Liver (tissue), 8 donors: ENCODE measurements at regions not wholly inside any gene's neighbourhood (a gene's known extent, or its start where the extent isn't known, plus 50 kb on each side); places are given as distances from the start of the nearest gene placed in this dataset.

Source experiments
- DNase-seq: peaks from one replicate; pipeline ENCODE4 v3.0.0-alpha.2; 2017; ENCODE audit warnings: low spot score
- H3K27ac ChIP-seq, 2 donors: one replicate each; pipeline ENCODE4 v1.7.0; 2013; ENCODE audit warnings: inconsistent platforms in 2 of 2, low read length in 2 of 2, control low read depth in 1 of 2, low read depth in 1 of 2, mild to moderate bottlenecking in 1 of 2
- H3K27me3 ChIP-seq, 4 donors: one replicate each; pipeline versions ENCODE4 v1.6.1 to v1.7.0; 2013; ENCODE audit warnings: low read length in 3 of 4, inconsistent platforms in 1 of 4, mild to moderate bottlenecking in 1 of 4, moderate library complexity in 1 of 4; ENCODE audit not compliant: control insufficient read depth in 4 of 4, insufficient read depth in 4 of 4
- H3K36me3 ChIP-seq, 4 donors: one replicate each; pipeline versions ENCODE4 v1.6.1 to v1.7.0; 2013; ENCODE audit warnings: low read length in 3 of 4, mild to moderate bottlenecking in 3 of 4, low read depth in 1 of 4, moderate library complexity in 1 of 4; ENCODE audit not compliant: control insufficient read depth in 4 of 4, insufficient read depth in 3 of 4
- H3K4me1 ChIP-seq, 4 donors: one replicate each; pipeline versions ENCODE4 v1.6.1 to v1.7.0; 2013; ENCODE audit warnings: low read length in 3 of 4, mild to moderate bottlenecking in 3 of 4, moderate library complexity in 1 of 4; ENCODE audit not compliant: control insufficient read depth in 4 of 4, insufficient read depth in 4 of 4
- H3K4me3 ChIP-seq, 3 donors: one replicate each; pipeline versions ENCODE4 v1.6.1 to v1.7.0; 2013; ENCODE audit warnings: low read length in 3 of 3, control low read depth in 1 of 3, low read depth in 1 of 3, mild to moderate bottlenecking in 1 of 3
- H3K9ac ChIP-seq, 2 donors: one replicate each; pipeline ENCODE4 v1.7.0; 2013; ENCODE audit warnings: low read length in 2 of 2, mild to moderate bottlenecking in 2 of 2, moderate library complexity in 2 of 2, control low read depth in 1 of 2, low read depth in 1 of 2
- H3K9me3 ChIP-seq, 4 donors: one replicate each; pipeline versions ENCODE4 v1.6.1 to v1.7.0; 2013; ENCODE audit warnings: low read length in 3 of 4; ENCODE audit not compliant: control insufficient read depth in 4 of 4
- EGR1 ChIP-seq, 2 donors: IDR thresholded peaks; 2 replicates each; pipeline ENCODE4 v1.6.1; 2016 to 2018; ENCODE audit warnings: antibody characterized with exemption in 2 of 2, low read depth in 2 of 2
- FOXA1 ChIP-seq: IDR thresholded peaks from 2 replicates; pipeline ENCODE4 v1.6.1; 2016; ENCODE audit warnings: antibody characterized with exemption
- FOXA2 ChIP-seq: IDR thresholded peaks from 2 replicates; pipeline ENCODE4 v1.6.1; 2016; ENCODE audit warnings: antibody characterized with exemption
- GABPA ChIP-seq, 2 donors: IDR thresholded peaks in 1 of 2; conservative IDR thresholded peaks in 1 of 2; 2 replicates each; pipeline ENCODE4 v1.6.1; 2016; ENCODE audit warnings: antibody characterized with exemption in 2 of 2, mild to moderate bottlenecking in 1 of 2, moderate library complexity in 1 of 2
- HNF4A ChIP-seq, 2 donors: conservative IDR thresholded peaks; 2 replicates each; pipeline ENCODE4 v1.6.1; 2016; ENCODE audit warnings: antibody characterized with exemption in 2 of 2, mild to moderate bottlenecking in 2 of 2
- HNF4G ChIP-seq: IDR thresholded peaks from 2 replicates; pipeline ENCODE4 v1.6.1; 2016; ENCODE audit warnings: antibody characterized with exemption
- JUND ChIP-seq, 2 donors: IDR thresholded peaks; 2 replicates each; pipeline ENCODE4 v1.6.1; 2016; ENCODE audit warnings: antibody characterized with exemption in 2 of 2
- MAX ChIP-seq: IDR thresholded peaks from 2 replicates; pipeline ENCODE4 v1.6.1; 2016; ENCODE audit warnings: antibody characterized with exemption
- NR2F2 ChIP-seq: IDR thresholded peaks from 2 replicates; pipeline ENCODE4 v1.6.1; 2016; ENCODE audit warnings: antibody characterized with exemption
- RAD21 ChIP-seq, 2 donors: IDR thresholded peaks; 2 replicates each; pipeline ENCODE4 v1.6.1; 2016; ENCODE audit warnings: antibody characterized with exemption in 2 of 2, mild to moderate bottlenecking in 2 of 2
- REST ChIP-seq: IDR thresholded peaks from 2 replicates; pipeline ENCODE4 v1.6.1; 2016; ENCODE audit warnings: antibody characterized with exemption, mild to moderate bottlenecking
- RXRA ChIP-seq, 2 donors: IDR thresholded peaks; 2 replicates each; pipeline ENCODE4 v1.6.1; 2017 to 2018; ENCODE audit warnings: antibody characterized with exemption in 2 of 2, mild to moderate bottlenecking in 1 of 2
- SP1 ChIP-seq: IDR thresholded peaks from 2 replicates; pipeline ENCODE4 v1.6.1; 2018; ENCODE audit warnings: antibody characterized with exemption, mild to moderate bottlenecking
- TAF1 ChIP-seq: conservative IDR thresholded peaks from 2 replicates; pipeline ENCODE4 v1.6.1; 2016; ENCODE audit warnings: antibody characterized with exemption, mild to moderate bottlenecking
- YY1 ChIP-seq: IDR thresholded peaks from 2 replicates; pipeline ENCODE4 v1.6.1; 2016; ENCODE audit warnings: antibody characterized with exemption, mild to moderate bottlenecking
- ZBTB33 ChIP-seq: IDR thresholded peaks from 2 replicates; pipeline ENCODE4 v1.6.1; 2016; ENCODE audit warnings: antibody characterized with exemption
- WGBS: extraction: QIAGEN DNeasy Blood & Tissue Kit; methylation state at CpG from one replicate; pipeline ENCODE4 v1.1.7; 2013; 5-methylcytosine and 5-hydroxymethylcytosine counted together
- TF ChIP-seq, protein P1 (sequence below): fragments of 150-350 bp; IDR thresholded peaks from 2 replicates; pipeline ENCODE4 v1.5.1; 2017; ENCODE audit warnings: improper control_type of control experiment, low read depth, low read length; ENCODE audit not compliant: missing input control
- TF ChIP-seq, protein P2 (sequence below): IDR thresholded peaks from 2 replicates; pipeline ENCODE4 v1.6.1; 2016; ENCODE audit warnings: antibody characterized with exemption
- donor health status: healthy.
- donor health status: healthy.
- donor health status: healthy.
- donor health status: healthy.
- donor health status: healthy.

DNA sequence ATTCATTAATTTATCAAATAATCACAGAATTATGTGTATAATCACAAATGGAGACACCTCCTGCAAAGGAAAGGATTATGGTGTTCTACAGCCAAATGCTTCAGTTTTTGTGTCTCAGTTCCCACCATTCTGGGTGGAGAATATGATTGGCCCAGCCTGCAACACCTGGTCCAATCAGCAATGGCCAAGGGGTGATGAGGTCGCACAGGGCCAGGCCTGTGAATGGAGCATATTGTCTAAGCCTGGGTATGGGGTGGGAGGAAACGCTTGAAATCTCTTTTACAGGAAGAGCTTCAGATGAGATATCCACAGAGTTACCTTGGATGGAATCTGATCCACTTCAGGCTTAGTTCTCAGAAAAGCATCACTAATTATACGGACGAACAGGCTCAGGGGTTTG is 271.6 kb downstream of the DHX35 start:
- no peaks in the 10 kb centered on the region for H3K4me1 ChIP-seq
- H3K9ac ChIP-seq = no peak overlapping the region
- H3K36me3 ChIP-seq = no peaks in the 10 kb centered on the region
- WGBS = 87% methylated on average over 4 of the region's 4 CpGs
- no peaks in the 10 kb centered on the region for H3K27me3 ChIP-seq
- no peak overlapping the region for H3K27ac ChIP-seq
- TF ChIP-seq HNF4G (no peak), RXRA (IDR thresholded peaks at IDR 0.05) (no peak), REST (no peak), NR2F2 (no peak), YY1 (no peak), RAD21 (IDR thresholded peaks at IDR 0.05) (no peak), EGR1 (IDR thresholded peaks at IDR 0.05; ENCODE audit: low read depth in 2 of 2) (no peak), HNF4A (conservative IDR thresholded peaks at IDR 0.05) (no peak), FOXA2 (no peak), MAX (no peak), JUND (IDR thresholded peaks at IDR 0.05) (no peak), FOXA1 (no peak), TAF1 (no peak), SP1 (no peak), GABPA (IDR thresholded peaks at IDR 0.05 in 1 of 2, conservative IDR thresholded peaks at IDR 0.05 in 1 of 2) (no peak), ZBTB33 (no peak)
- TF ChIP-seq, protein P1, sequence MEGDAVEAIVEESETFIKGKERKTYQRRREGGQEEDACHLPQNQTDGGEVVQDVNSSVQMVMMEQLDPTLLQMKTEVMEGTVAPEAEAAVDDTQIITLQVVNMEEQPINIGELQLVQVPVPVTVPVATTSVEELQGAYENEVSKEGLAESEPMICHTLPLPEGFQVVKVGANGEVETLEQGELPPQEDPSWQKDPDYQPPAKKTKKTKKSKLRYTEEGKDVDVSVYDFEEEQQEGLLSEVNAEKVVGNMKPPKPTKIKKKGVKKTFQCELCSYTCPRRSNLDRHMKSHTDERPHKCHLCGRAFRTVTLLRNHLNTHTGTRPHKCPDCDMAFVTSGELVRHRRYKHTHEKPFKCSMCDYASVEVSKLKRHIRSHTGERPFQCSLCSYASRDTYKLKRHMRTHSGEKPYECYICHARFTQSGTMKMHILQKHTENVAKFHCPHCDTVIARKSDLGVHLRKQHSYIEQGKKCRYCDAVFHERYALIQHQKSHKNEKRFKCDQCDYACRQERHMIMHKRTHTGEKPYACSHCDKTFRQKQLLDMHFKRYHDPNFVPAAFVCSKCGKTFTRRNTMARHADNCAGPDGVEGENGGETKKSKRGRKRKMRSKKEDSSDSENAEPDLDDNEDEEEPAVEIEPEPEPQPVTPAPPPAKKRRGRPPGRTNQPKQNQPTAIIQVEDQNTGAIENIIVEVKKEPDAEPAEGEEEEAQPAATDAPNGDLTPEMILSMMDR = no peak
- TF ChIP-seq, protein P2, sequence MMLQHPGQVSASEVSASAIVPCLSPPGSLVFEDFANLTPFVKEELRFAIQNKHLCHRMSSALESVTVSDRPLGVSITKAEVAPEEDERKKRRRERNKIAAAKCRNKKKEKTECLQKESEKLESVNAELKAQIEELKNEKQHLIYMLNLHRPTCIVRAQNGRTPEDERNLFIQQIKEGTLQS = no peak
- no peak for DNase-seq
- H3K9me3 ChIP-seq = no peaks in the 10 kb centered on the region
- H3K4me3 ChIP-seq = no peak overlapping the region
